GM23338 (cell line): ENCODE measurements at regions not wholly inside any gene's neighbourhood (a gene's known extent, or its start where the extent isn't known, plus 50 kb on each side); places are given as distances from the start of the nearest gene placed in this dataset.

ENCODE experiments used
- EZH2 ChIP-seq: fragments of 200-600 bp; sonication (generic); IDR thresholded peaks from one replicate; pipeline ENCODE4 v1.8.0; 2017; ENCODE audit warnings: antibody characterized with exemption, mild to moderate bottlenecking, low read depth; ENCODE audit not compliant: unreplicated experiment
- EZH2phosphoT487 ChIP-seq: fragments of 200-600 bp; sonication (generic); IDR thresholded peaks from one replicate; pipeline ENCODE4 v1.8.1; 2018; ENCODE audit warnings: antibody characterized with exemption; ENCODE audit not compliant: unreplicated experiment
- JUNB ChIP-seq: IDR thresholded peaks from one replicate; pipeline ENCODE4 v1.6.1; 2016; ENCODE audit warnings: antibody characterized with exemption; ENCODE audit not compliant: unreplicated experiment
- POLR2AphosphoS5 ChIP-seq: IDR thresholded peaks from 2 replicates; pipeline ENCODE4 v1.6.1; 2016; ENCODE audit warnings: antibody characterized with exemption, low read depth
- TF ChIP-seq, protein P1 (sequence below), 2 experiments: fragments of 200-600 bp in 1 of 2; sonication (generic) in 1 of 2; conservative IDR thresholded peaks; 2 replicates each; pipeline versions ENCODE4 v1.5.1 to v1.6.1; 2016 to 2017; ENCODE audit warnings: antibody characterized with exemption in 2 of 2, low read depth in 2 of 2, mild to moderate bottlenecking in 2 of 2, moderate library complexity in 1 of 2

DNA sequence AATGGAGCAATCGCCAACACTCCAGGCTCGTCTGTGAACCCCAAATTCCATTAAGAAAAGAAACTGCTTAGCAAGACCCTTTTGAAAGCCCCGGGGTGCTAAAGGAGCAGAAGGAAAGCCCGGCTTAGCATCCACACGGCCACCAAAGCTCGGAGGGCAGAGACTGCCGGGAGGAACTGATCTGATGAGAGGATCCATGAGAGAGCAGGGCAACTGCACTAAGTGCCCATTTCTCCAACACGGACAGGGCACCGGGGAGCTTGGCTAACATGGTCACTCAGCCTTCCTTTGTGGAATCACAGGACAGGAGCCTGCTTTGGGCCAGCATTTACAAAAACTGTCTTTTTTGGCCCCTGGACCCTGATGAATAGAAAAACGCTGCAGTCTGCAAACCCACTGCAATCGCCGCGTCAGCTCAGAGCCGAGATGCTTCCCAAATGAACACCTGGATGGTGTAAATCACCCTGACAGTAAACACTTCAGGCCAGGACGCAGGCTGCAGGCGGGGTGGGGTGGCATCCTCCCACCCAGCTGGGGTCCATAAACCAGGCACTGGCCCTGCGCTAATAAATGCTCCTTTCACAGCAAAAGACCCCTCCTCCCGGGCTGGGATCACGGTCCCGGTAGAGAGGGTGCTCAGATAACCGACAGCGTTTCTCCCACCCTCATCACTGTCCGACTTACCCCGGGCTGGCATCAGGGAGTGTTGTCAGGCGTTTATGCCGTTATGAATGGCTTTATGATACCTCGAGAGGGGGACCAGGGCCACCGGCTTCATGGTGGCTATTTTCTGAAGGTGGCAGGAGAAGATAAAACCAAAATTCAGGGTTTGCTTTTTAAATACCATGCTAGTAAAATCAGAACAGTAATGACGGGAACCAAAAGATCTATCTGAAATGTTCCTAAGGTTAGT, 299.5 kb downstream of the IRF8 start:
- TF ChIP-seq, protein P1, sequence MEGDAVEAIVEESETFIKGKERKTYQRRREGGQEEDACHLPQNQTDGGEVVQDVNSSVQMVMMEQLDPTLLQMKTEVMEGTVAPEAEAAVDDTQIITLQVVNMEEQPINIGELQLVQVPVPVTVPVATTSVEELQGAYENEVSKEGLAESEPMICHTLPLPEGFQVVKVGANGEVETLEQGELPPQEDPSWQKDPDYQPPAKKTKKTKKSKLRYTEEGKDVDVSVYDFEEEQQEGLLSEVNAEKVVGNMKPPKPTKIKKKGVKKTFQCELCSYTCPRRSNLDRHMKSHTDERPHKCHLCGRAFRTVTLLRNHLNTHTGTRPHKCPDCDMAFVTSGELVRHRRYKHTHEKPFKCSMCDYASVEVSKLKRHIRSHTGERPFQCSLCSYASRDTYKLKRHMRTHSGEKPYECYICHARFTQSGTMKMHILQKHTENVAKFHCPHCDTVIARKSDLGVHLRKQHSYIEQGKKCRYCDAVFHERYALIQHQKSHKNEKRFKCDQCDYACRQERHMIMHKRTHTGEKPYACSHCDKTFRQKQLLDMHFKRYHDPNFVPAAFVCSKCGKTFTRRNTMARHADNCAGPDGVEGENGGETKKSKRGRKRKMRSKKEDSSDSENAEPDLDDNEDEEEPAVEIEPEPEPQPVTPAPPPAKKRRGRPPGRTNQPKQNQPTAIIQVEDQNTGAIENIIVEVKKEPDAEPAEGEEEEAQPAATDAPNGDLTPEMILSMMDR (conservative IDR thresholded peaks at IDR 0.05; ENCODE audit: low read depth in 2 of 2), result no peak
- no peak for TF ChIP-seq EZH2phosphoT487
- TF ChIP-seq POLR2AphosphoS5, result no peak
- TF ChIP-seq EZH2, result no peak
- no peak for TF ChIP-seq JUNB
